Spleen (tissue), 7 donors: ENCODE measurements at regions not wholly inside any gene's neighbourhood (a gene's known extent, or its start where the extent isn't known, plus 50 kb on each side); places are given as distances from the start of the nearest gene placed in this dataset.
"Not testable (repeated sequence)": the region's sequence is repeated elsewhere in the genome, so short reads cannot be mapped to it uniquely, and the experiment has no call there.

Source experiments
- CTCF ChIP-seq, 11 experiments: fragments of 200-600 bp in 7 of 11; fragments of 450-650 bp in 4 of 11; sonication (generic) in 4 of 11; IDR thresholded peaks in 8 of 11; conservative IDR thresholded peaks in 3 of 11; 1 replicate in 7 of 11; 2 replicates in 4 of 11; pipeline versions ENCODE4 v1.4.0 to v1.8.0; 2016 to 2021; ENCODE audit warnings: antibody characterized with exemption in 11 of 11, inconsistent platforms in 4 of 11, mild to moderate bottlenecking in 1 of 11
- POLR2A ChIP-seq, 3 donors: fragments of 450-650 bp; IDR thresholded peaks; one replicate each; pipeline ENCODE4 v1.5.1; 2017; ENCODE audit warnings: antibody characterized with exemption in 3 of 3, mild to moderate bottlenecking in 1 of 3
- donor health status: DM: no; HTN: no; CAD: no; lungs with moderate emphysema.
- donor health status: DM: no; HTN: no; CAD: no.
- donor health status: DM: no; HTN: no; CAD: no.

- TF ChIP-seq POLR2A (IDR thresholded peaks at IDR 0.05); CTCF (IDR thresholded peaks at IDR 0.05 in 8 of 11, conservative IDR thresholded peaks at IDR 0.05 in 3 of 11): not testable (repeated sequence)
Observed at GRCh38 chrX:136935533-136936182, 55.1 kb upstream of the RBMX start.
